ENCODE measurements at regions not wholly inside any gene's neighbourhood (a gene's known extent, or its start where the extent isn't known, plus 50 kb on each side); places are given as distances from the start of the nearest gene placed in this dataset.
A peak's percentile ranks its signal among the peaks of the same experiment; 100 is the strongest.

DNA sequence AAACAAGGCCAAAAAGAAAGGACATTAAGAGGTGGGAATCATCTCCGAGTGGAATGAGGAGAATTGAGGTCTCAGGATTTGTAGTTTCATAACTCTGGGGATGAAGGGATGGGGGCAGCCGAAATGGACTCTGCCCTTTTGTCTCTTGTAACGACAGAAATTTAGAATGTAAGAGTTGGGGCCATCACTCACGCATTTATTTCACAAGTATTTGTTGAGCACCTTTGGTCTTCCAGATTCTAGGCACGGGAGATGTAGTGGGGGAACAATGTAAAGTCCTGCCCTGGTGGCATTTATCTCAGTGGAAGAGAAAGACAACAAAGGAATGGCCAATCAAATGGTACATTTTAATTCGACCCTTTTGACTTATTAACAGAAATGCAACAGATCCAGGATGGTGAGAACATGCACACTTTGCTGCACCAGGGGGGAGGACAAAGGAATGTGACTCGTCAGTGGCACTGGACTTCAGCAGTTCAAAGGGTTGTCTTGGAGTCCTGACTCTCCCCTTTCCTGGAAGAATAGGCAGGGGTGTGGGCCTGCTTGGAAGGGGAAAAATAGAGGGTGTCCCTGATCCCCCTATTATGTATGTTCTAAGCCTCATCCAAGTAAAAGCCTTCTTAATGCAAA, 102.0 kb downstream of the TMEM30B start:
- H3K4me3 ChIP-seq (ENCODE audit: low read length), result no peak overlapping the region
- DNase-seq (ENCODE audit: low read depth), result no peak
- TF ChIP-seq, protein P1, sequence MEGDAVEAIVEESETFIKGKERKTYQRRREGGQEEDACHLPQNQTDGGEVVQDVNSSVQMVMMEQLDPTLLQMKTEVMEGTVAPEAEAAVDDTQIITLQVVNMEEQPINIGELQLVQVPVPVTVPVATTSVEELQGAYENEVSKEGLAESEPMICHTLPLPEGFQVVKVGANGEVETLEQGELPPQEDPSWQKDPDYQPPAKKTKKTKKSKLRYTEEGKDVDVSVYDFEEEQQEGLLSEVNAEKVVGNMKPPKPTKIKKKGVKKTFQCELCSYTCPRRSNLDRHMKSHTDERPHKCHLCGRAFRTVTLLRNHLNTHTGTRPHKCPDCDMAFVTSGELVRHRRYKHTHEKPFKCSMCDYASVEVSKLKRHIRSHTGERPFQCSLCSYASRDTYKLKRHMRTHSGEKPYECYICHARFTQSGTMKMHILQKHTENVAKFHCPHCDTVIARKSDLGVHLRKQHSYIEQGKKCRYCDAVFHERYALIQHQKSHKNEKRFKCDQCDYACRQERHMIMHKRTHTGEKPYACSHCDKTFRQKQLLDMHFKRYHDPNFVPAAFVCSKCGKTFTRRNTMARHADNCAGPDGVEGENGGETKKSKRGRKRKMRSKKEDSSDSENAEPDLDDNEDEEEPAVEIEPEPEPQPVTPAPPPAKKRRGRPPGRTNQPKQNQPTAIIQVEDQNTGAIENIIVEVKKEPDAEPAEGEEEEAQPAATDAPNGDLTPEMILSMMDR (IDR thresholded peaks at IDR 0.05; ENCODE audit: insufficient read depth, low read depth, low read length, missing control alignments), result no peak

DNA sequence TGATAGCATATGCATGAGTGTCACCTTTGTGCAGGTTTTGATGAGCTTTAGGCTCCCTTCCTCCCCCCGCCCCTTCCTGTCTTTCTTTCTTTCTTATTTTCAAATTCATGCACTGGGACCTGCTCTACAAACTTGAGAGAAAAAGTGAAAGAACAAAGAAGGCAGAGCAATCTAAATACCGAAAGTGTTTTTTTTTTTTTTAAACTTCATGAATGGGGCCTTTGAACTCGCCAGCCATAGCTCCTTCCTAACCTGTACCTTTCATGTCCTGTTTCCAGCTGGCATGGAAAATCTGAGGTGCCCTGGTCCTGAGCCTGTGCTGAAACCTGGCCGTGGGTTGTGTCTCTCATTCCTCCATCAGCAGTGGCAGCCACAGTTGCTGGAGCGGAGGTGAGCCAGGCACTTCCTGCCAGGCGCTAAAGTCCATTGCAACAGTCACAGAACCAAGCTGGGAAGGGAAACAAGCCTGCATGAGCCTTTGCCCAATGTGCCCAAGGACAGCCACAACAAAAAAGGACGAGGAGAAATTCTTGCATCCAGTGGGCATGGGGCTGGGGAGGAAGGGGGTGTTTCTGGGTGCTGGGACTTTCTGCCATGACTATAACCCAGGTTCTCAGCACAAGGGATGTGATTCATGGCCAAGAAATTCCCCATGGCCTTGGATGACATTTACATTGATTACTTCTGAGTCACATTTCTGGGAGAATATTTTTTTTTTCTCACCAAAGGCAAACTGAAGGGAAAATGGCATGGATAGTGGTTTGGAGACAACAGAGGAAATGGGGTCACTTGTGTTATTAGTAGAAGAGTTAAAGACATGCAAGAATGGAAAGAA, 102.7 kb downstream of the TMEM30B start:
- no peak overlapping the region for H3K4me3 ChIP-seq (ENCODE audit: low read length)
- DNase-seq (ENCODE audit: low read depth), result peak; percentile 94
- TF ChIP-seq, protein P1 (IDR thresholded peaks at IDR 0.05; ENCODE audit: insufficient read depth, low read depth, low read length, missing control alignments), result no peak

DNA sequence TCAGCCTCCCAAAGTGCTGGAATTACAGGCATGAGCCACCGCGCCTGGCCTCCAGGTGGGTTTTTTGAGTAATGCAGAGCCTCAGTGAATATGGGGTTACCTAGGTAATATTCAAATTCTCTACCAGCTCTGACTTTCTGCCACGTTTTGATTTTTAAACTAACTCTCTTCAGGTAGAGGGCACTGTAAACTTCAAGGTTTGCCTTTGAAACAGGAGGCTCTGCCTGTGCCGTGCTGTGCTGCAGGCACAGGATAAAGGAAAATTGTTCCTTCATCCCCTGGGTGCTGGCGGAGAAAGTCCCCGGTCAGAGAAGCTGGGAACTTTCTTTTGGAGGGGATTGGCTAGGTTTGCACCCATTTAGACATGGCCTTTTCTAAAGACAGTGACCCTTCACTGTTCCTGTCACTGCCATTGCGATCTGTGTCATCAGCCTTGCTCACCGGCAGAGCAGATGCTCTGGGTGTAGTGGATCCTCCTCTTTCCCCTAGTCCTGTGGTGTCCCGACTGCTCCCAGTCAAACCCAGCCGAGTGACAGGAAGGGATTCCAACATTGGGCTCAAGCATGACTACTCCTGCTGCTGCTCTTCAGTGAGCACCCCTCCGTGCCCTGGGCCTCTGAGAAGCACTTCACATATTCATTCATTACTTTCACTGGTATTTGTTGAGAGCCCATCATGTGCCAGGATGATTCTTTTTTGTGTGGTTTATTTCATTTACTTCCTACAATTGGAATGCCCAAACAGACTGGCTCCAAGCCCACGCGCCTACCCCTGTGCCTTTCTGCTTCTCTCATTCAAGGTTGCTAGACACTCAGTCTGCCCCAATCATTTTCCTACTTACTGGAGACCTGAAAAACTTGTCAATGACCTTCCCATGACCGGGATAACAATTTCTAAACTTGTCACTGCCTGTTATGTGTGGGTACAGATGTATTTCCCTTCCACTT, 103.6 kb downstream of the TMEM30B start:
- TF ChIP-seq, protein P1 (IDR thresholded peaks at IDR 0.05; ENCODE audit: insufficient read depth, low read depth, low read length, missing control alignments), result no peak
- peak; percentile 77 for DNase-seq (ENCODE audit: low read depth)
- H3K4me3 ChIP-seq (ENCODE audit: low read length), result no peak overlapping the region

DNA sequence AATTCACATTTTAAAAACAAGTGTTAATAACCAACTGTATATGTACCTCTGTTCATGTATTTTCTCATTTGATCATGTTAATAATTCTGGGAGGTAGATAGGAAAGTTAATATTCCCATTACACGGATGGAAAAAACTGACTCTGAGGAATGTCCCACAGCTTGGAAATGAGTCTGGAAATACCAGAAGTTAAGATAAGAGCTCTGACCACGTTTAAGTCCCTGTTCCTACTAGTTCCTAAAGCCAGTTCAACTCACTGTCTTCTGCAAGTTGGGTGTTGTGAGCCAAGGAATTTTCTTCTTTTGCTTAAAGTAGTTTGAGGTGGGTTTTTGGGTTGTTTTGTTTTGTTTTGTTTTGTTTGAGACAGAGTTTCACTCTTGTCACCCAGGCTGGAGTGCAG, 104.5 kb downstream of the TMEM30B start:
- H3K4me3 ChIP-seq (ENCODE audit: low read length), result no peak overlapping the region
- TF ChIP-seq, protein P1 (IDR thresholded peaks at IDR 0.05; ENCODE audit: insufficient read depth, low read depth, low read length, missing control alignments), result no peak
- DNase-seq (ENCODE audit: low read depth), result no peak

GRCh38 chr14:61174987-61175386, 106.2 kb downstream of the TMEM30B start:
- TF ChIP-seq, protein P1 (IDR thresholded peaks at IDR 0.05; ENCODE audit: insufficient read depth, low read depth, low read length, missing control alignments), result no peak
- no peak overlapping the region for H3K4me3 ChIP-seq (ENCODE audit: low read length)
- DNase-seq (ENCODE audit: low read depth), result peak; percentile 69

DNA sequence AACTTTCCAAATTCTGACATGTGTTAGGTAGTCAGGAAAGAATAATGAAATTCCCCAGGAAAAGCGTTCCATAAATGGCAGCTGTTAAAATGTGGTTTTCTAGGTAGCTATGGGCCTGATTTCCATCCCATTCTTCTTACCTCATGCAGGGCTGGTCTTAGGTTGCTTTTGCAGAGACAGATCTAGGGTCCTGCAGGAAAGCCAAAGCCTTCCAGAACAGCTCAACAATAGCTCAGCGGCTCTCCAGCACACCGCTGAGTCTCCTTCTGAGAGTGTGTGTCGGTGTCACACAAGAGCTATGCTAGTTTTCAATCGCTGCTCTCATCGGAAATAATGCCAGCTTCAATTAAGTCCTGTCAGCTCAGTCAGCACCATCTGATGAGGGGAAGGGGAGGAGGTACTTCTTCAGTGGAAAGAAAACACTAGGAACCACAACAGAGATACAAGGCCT, 106.7 kb downstream of the TMEM30B start:
- H3K4me3 ChIP-seq (ENCODE audit: low read length), result no peak overlapping the region
- DNase-seq (ENCODE audit: low read depth), result no peak

More for the DNA sequence above, 106.7 kb downstream of the TMEM30B start:
- TF ChIP-seq, protein P1 (IDR thresholded peaks at IDR 0.05; ENCODE audit: insufficient read depth, low read depth, low read length, missing control alignments), result no peak

Data from epithelial cell of esophagus (primary cell).